Psoas muscle (tissue), 7 donors: ENCODE measurements at regions not wholly inside any gene's neighbourhood (a gene's known extent, or its start where the extent isn't known, plus 50 kb on each side); places are given as distances from the start of the nearest gene placed in this dataset.

Source experiments
- ATAC-seq, 4 donors: fragments of 200-7000 bp; cut with Tn5 transposase; one replicate each; pipeline ENCODE4 v1.9.1; 2020; ENCODE audit warnings: moderate library complexity in 3 of 4, mild to moderate bottlenecking in 2 of 4
- DNase-seq, 2 donors: peaks; one replicate each; pipeline ENCODE4 v3.0.0-alpha.2; 2020
- H3K27ac ChIP-seq: fragments of 200-600 bp; one replicate; pipeline ENCODE4 v1.8.0; 2022
- H3K27me3 ChIP-seq, 3 donors: fragments of 200-600 bp in 1 of 3; one replicate each; pipeline versions ENCODE4 v1.6.1 to v1.8.0; 2013 to 2022; ENCODE audit warnings: low read length in 2 of 3, mild to moderate bottlenecking in 2 of 3, moderate library complexity in 1 of 3; ENCODE audit not compliant: insufficient read depth in 3 of 3
- H3K36me3 ChIP-seq, 2 donors: fragments of 200-600 bp in 1 of 2; one replicate each; pipeline versions ENCODE4 v1.6.1 to v1.8.0; 2013 to 2022; ENCODE audit warnings: low read depth in 1 of 2, mild to moderate bottlenecking in 1 of 2, moderate library complexity in 1 of 2; ENCODE audit not compliant: insufficient read depth in 1 of 2
- H3K4me1 ChIP-seq: fragments of 200-600 bp; one replicate; pipeline ENCODE4 v1.8.0; 2022
- H3K4me3 ChIP-seq: fragments of 200-600 bp; one replicate; pipeline ENCODE4 v1.8.0; 2022; ENCODE audit warnings: mild to moderate bottlenecking
- H3K9me3 ChIP-seq: fragments of 200-600 bp; one replicate; pipeline ENCODE4 v1.8.0; 2022
- WGBS, 3 donors: extraction: QIAGEN DNeasy Blood & Tissue Kit; methylation state at CpG; one replicate each; pipeline versions ENCODE4 v1.1.6 to v1.1.7; 2013; 5-methylcytosine and 5-hydroxymethylcytosine counted together
- intact Hi-C, 2 donors: fragments of 100-400 bp; cut with DNase I; formaldehyde crosslinking; loops; one replicate each; pipeline versions ENCODE4 v1.11.0 to v1.14.2; 2022
- TF ChIP-seq, protein P1 (sequence below): fragments of 200-600 bp; IDR thresholded peaks from one replicate; pipeline ENCODE4 v1.8.0; 2022; ENCODE audit warnings: antibody characterized with exemption
- donor health status: healthy with polysubstance abuse.
- donor health status: DM: no; HTN: no; CAD: no; lungs with moderate emphysema.
- donor health status: Bipolar disorder and iron deficiency.
- donor health status: healthy.
- donor health status: DM: yes; HTN: yes; CAD: no.
- donor health status: DM: no; HTN: no; CAD: no.
- donor health status: DM: yes; HTN: yes; CAD: no.

DNA sequence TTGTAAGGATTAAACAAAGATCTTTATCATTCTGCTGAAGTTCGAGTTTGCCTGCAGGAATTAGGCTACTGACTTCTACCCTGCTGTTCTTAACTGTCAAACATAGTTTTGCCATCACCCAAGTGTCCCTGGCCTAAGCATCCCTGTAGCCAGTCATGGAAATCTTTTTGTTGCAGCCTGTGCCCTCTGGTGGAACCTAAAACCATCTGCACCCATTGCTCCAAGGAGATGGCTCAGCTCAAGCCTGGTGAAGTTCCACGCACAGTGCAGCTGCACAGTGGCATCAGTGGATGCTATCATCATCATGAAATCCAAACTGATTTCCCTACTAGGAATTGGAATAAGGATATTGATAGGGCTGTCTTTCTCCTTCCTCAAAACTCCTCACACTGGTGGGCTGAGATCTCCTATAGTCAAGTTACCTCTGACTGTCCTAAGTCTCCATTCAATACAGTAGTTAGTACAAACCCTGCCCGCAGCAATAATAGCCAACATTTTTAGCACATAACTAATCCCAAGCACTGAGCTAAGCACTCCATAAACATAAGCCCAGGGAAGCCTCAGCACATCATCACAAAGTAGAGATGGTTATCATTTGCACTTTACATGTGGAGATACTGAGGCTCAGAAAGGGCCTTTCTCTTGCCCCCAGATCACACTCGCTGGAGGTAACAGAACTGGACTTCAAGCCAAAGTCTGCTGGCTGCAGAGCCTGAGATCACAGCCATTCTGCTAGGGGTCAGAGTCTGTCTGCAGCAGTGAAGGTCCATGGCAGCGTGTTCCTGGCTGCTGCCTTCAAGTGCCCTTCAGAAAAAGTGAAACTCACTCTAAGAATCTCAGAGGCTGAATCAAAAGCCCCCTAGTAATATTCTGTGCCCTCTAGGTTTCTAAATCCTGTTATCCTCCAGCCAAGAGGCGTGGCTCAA lies 77.2 kb upstream of the MC3R start:
- H3K4me1 ChIP-seq = no peaks in the 10 kb centered on the region
- no peaks in the 10 kb centered on the region for H3K36me3 ChIP-seq
- no peak overlapping the region for H3K27ac ChIP-seq
- no peak for DNase-seq
- intact Hi-C loops = no loop called here
- no peak overlapping the region for H3K4me3 ChIP-seq
- no peaks in the 10 kb centered on the region for H3K27me3 ChIP-seq
- ATAC-seq = no peak
- TF ChIP-seq, protein P1, sequence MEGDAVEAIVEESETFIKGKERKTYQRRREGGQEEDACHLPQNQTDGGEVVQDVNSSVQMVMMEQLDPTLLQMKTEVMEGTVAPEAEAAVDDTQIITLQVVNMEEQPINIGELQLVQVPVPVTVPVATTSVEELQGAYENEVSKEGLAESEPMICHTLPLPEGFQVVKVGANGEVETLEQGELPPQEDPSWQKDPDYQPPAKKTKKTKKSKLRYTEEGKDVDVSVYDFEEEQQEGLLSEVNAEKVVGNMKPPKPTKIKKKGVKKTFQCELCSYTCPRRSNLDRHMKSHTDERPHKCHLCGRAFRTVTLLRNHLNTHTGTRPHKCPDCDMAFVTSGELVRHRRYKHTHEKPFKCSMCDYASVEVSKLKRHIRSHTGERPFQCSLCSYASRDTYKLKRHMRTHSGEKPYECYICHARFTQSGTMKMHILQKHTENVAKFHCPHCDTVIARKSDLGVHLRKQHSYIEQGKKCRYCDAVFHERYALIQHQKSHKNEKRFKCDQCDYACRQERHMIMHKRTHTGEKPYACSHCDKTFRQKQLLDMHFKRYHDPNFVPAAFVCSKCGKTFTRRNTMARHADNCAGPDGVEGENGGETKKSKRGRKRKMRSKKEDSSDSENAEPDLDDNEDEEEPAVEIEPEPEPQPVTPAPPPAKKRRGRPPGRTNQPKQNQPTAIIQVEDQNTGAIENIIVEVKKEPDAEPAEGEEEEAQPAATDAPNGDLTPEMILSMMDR = peak; percentile 9
- 58 to 67% (median 63%) methylated on average over 6 of the region's 6 CpGs for WGBS, 3 donors
- H3K9me3 ChIP-seq = no peaks in the 10 kb centered on the region

DNA sequence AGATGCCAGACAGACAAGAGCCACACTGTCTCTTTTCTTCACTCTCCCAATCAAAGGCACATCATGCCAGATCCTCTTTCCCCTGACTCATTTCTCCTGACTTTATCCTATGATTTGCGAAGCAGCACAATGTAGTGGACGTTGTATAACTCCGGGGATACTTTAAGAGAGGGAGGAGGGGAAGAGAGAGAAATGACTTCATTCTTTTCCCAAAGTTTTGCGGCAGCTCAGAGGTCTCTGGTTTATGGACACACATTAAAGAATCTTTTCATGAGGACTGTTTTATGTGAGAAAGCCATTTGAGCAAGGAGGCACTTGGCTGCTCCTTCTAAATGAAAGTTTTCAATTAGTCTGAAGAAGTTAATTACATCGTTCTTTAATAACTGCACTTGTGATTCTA lies 75.1 kb upstream of the MC3R start:
- TF ChIP-seq, protein P1 = no peak
- WGBS, 3 donors = 64 to 68% (median 66%) methylated on average over 5 of the region's 5 CpGs

DNA sequence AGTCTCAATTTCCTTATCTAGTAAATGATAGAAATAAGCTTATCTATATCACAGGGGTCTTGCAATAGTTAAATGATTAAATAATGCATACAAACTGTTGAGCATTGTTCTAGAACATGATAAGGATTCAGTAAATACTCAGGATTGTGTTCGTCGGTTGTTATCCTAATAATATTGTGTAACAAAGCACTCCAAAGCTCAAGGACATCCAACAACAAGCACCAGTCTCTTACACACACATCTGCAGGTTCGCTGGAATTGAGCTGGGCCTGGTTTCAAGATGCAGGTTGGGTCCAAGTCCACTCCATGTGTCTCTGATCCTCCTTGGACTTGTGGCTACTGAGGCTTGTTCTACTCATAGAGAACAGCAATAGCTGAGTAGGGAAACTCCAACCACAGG lies 74.1 kb upstream of the MC3R start:
- Histone ChIP-seq H3K4me1 (no peaks in the 10 kb centered on the region), H3K36me3 (no peaks in the 10 kb centered on the region), H3K27me3 (peaks cover 0 to 1% (median 0%) of the 10 kb centered on the region in 3 donors), H3K27ac (no peak overlapping the region), H3K9me3 (no peaks in the 10 kb centered on the region), H3K4me3 (no peak overlapping the region)
- no peak for ATAC-seq
- 70 to 80% (median 78%) methylated on average over 3 of the region's 3 CpGs for WGBS, 3 donors
- TF ChIP-seq, protein P1 = no peak
- no peak for DNase-seq
- intact Hi-C loops = no loop called here

More for the DNA sequence above, 75.1 kb upstream of the MC3R start:
- Histone ChIP-seq H3K4me3 (no peak overlapping the region), H3K27ac (no peak overlapping the region), H3K27me3 (peaks cover 0 to 1% (median 0%) of the 10 kb centered on the region in 3 donors), H3K4me1 (no peaks in the 10 kb centered on the region), H3K9me3 (no peaks in the 10 kb centered on the region), H3K36me3 (no peaks in the 10 kb centered on the region)
- ATAC-seq = no peak
- DNase-seq = no peak
- intact Hi-C loops = no loop called here

DNA sequence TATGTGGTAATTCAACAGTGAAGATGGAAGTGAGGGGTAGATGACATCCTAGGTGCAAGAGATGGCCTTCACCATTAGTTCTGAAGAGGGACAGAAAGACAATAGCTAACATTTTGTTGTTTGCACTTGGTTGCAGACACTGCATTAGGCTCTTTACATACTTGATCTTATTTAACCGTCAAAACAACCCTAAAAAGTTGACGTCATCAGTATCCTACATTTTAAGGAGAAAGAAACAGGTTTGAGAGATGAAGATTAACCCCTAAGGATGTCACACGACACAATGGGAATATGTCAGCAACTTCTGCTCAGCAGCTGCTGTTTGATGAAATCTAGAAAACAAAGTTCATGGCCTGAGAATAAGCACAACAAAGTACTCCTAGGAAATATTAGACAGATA lies 72.6 kb upstream of the MC3R start:
- no peaks in the 10 kb centered on the region for H3K36me3 ChIP-seq
- H3K9me3 ChIP-seq = no peaks in the 10 kb centered on the region
- no peak overlapping the region for H3K27ac ChIP-seq
- ATAC-seq = no peak
- no peak for DNase-seq
- WGBS, 3 donors = 62 to 81% (median 64%) methylated on average over 3 of the region's 3 CpGs
- TF ChIP-seq, protein P1 = no peak
- H3K4me3 ChIP-seq = no peak overlapping the region
- H3K27me3 ChIP-seq = peaks cover 0 to 1% (median 0%) of the 10 kb centered on the region in 3 donors
- intact Hi-C loops = no loop called here
- no peaks in the 10 kb centered on the region for H3K4me1 ChIP-seq
